B cell (primary cell): ENCODE measurements at regions not wholly inside any gene's neighbourhood (a gene's known extent, or its start where the extent isn't known, plus 50 kb on each side); places are given as distances from the start of the nearest gene placed in this dataset.

ENCODE experiments used
- EZH2 ChIP-seq: IDR thresholded peaks from 2 replicates; pipeline ENCODE4 v1.6.1; 2012; ENCODE audit warnings: borderline replicate concordance, low read depth, mild to moderate bottlenecking, moderate library complexity, low read length; ENCODE audit not compliant: insufficient read depth, poor library complexity, severe bottlenecking
- TF ChIP-seq, protein P1 (sequence below): fragments of 200-600 bp; IDR thresholded peaks from one replicate; pipeline ENCODE4 v1.8.0; 2022; ENCODE audit warnings: antibody characterized with exemption, mild to moderate bottlenecking

DNA sequence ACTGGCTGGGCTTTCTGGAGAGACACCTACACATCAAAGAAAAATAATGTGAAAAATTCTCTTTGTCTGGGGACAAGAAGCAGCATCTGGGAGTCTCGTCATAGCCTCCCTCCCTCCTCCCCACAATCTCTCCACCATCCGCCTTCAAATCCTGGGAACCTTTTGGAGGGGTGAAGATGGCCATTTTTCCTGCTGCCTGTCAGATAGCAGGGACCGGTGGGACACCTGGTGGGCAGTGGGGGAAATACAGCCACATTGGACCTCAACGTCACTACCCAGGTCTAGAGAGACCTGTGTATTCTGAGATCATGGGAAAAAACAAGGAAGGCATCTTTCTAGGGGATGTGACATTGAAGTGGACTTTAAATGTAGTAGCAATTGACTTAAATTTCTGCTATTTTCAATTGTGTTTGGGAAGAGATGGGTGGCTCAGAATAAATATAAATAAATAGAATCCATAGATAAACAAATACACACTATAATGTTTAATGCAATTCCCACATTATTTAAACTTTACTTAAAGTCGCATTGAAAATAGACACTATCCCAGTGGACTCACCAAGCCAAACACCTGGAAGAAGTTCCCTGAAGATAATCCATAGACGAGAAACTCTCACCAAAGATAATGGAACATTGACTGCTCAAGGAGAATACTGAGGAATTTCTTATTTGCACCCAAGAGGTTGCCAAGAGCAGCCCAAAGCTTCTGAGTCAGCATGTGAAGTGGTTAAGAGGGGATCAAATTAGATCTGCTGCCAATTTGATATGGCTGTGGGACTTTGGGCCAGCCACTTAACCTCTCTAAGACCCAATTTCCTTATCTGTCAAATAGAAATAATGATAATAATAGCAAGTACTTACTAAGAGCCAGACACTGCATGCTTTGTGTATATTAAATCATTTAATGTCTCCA lies 147.6 kb upstream of the CAMK1G start:
- TF ChIP-seq, protein P1, sequence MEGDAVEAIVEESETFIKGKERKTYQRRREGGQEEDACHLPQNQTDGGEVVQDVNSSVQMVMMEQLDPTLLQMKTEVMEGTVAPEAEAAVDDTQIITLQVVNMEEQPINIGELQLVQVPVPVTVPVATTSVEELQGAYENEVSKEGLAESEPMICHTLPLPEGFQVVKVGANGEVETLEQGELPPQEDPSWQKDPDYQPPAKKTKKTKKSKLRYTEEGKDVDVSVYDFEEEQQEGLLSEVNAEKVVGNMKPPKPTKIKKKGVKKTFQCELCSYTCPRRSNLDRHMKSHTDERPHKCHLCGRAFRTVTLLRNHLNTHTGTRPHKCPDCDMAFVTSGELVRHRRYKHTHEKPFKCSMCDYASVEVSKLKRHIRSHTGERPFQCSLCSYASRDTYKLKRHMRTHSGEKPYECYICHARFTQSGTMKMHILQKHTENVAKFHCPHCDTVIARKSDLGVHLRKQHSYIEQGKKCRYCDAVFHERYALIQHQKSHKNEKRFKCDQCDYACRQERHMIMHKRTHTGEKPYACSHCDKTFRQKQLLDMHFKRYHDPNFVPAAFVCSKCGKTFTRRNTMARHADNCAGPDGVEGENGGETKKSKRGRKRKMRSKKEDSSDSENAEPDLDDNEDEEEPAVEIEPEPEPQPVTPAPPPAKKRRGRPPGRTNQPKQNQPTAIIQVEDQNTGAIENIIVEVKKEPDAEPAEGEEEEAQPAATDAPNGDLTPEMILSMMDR, result peak; percentile 64
- TF ChIP-seq EZH2, result no peak
